GM18502 (cell line): ENCODE measurements at regions not wholly inside any gene's neighbourhood (a gene's known extent, or its start where the extent isn't known, plus 50 kb on each side); places are given as distances from the start of the nearest gene placed in this dataset.
A peak's percentile ranks its signal among the peaks of the same experiment; 100 is the strongest.
"Not testable (repeated sequence)": the region's sequence is repeated elsewhere in the genome, so short reads cannot be mapped to it uniquely, and the experiment has no call there.

Source experiments
- ATAC-seq: cut with Tn5 transposase; IDR thresholded peaks from one replicate; pipeline ENCODE4 v1.9.1; 2021; ENCODE audit warnings: mild to moderate bottlenecking; ENCODE audit not compliant: unreplicated experiment, poor library complexity

DNA sequence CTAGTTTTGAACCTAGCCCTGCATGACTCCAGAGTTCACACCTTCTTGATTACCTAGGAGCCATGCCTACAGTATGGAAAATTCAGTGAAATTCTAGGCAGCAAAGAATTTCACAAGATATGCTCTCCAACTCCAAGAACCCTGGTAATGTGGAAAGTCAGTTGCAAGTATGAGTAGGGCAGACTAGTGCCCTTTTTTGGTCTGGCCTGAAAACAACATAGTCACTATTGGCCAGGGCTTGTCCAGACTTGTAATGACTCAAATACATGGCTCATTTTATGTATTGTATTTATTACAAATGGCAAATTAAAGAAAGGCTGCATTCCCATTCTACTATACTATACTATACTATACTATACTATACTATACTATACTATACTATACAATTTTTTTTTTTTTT is 160.4 kb downstream of the ESM1 start:
- no peak for ATAC-seq

DNA sequence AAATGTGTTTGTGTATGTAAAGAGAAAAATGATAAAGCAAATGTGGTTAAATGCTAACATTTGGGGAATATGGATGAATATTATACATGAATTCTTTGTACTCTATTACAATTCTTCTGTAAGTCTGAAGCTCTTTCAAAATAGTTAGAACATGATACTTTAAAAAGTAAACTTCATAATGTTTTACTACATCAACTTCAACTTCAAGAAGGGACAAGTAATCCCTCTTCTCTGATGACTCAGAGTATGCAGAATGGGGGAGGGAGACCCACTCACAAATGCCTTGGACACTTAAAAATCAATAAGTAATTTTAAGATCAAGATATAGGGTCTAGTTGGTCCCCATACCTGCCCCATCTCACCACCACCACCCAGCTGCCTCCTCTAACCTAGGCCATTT is 162.4 kb downstream of the ESM1 start:
- ATAC-seq: no peak

DNA sequence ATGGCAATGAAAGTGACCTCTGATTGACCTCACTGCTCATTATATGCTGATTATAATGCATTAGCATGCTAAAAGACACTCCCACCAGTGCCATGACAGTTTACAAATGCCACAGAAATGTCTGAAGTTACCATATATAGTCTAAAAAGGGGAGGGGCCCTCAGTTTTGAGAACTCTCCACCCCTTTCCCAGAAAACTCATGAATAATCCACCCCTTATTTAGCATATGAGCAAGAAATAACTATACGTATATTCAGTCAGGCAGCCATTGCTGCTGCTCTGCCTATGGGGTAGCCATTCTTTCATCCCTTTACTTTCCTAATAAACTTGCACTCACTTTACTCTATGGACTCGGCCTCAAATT is 163.1 kb downstream of the ESM1 start:
- ATAC-seq: no peak

DNA sequence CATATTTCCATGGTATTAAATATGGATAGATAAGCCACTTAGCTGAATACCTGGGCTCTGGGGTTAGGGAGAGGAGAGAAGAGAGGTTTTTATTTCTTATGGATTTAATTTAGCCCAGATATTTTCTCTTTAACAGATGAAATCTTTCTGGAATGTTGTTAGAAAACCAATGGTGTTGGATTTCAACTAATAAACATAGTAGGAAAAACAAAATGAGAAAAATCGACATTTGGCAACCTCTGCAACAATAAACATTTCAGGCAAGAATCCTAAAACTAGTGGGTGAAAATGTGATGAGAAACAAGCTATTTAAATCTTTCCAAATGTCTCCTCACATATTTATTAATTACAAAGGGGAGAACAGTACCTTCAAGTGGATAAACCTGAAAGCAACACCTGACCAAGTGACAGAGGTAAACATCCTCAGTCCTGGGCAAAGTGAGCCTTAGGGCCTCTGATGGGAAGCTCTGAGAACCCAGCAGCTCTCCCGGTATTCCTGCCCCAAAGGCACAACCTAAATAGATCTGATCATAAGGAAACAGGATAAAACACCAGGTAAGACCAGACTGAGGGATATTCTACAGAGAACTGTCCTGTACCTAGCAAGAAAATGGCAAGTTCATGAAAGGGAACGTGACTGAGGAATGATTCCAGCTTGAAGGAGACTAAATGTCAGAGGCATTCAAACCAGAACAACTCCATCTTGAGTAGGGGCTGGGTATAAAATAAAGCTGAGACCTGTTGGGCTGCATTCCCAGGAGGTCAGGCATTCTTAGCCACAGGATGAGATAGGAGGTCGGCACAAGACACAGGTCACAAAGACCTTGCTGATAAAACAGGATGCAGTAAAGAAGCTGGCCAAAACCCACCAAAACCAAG is 163.7 kb downstream of the ESM1 start:
- no peak for ATAC-seq

DNA sequence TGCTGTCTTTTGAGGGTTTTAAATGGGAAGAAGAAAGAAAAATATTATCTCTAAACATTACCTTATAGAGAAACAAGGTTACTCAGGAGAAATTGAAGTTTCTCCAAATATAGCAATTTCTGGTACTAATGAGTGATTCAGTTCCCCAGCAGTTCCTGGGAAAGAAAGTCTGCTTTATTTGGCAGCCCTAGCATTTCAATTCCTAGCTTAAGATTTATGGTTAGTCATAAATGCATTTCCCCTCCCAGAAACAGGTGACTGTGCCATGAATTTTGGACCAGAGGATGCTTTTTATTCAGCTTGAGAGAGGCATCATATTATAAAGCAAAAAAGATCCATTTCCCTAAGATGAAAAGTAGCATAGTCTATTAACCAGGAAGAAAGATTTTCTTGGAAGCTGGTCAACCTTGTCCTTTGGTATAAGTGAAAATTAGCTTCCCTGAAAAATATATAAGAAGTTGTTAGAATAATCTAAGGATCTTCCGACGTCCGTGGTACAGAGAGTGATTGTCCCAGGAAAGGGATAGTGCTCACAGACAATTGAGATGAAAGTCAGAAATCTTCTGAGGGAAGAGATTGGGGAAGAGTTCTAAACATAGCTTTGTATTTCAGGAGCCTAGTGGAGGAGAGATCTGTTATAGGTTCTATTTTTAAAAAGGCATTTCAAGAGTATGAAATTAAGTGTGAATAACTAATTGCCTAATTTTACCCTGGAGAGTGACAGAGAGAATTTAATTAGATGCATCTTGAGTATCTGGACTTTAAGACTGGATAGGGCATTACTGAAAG is 164.9 kb downstream of the ESM1 start:
- ATAC-seq: no peak

DNA sequence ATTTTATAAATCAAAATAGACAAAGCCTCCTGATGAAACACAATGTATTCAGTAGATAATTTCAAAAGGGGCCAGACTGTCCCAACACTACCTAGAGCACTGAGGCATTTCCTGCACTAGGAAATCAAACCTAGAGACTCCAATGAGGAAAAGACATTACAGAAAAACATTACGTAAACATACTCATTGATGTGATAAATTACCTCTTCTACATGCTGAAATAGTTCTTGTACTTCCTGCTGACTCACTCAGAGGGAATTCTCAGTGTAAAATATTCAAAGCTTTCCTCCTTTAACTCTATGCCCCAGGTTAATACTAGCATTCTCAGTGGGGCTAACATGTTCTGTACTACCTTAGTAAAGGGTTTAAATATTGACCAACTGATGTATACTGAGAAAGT is 178.0 kb downstream of the ESM1 start:
- ATAC-seq: no peak

DNA sequence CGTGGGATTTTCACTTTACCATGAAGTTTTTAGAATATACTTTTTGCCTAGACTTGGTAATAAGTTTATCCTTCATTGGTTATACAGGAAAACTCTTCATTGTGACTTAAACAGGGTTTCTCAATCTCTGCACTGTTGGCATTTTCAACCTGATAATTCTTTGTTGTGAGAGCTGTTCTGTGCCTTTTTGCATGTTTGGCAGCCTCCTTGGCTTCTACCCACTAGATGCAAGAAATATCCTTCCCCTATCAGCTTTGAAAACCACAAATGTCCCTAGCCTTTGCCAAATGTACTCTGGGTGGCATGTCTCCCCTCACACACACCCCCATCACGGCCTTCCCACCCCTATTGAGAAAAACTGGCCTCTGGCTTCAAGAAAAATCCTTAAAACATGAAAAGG is 180.9 kb downstream of the ESM1 start:
- no peak for ATAC-seq

DNA sequence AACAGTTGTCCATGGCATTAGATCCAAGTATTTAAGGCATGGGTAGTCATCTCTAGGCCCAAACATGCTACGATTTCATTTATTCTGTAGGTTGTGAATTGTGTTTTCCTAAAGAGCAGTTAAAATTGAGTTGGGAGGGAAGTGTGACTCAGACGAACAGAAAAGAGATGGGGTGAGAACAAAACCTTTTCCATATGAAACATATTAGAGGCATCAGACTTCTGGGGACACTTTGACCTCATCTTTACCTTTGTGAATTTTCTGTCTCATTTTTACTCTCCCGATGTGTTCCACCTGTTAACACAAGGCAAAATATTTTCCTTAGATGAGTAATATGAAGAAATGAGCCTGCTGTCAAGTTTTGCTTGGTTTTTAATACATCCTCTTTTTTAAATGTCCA is 181.3 kb downstream of the ESM1 start:
- no peak for ATAC-seq

DNA sequence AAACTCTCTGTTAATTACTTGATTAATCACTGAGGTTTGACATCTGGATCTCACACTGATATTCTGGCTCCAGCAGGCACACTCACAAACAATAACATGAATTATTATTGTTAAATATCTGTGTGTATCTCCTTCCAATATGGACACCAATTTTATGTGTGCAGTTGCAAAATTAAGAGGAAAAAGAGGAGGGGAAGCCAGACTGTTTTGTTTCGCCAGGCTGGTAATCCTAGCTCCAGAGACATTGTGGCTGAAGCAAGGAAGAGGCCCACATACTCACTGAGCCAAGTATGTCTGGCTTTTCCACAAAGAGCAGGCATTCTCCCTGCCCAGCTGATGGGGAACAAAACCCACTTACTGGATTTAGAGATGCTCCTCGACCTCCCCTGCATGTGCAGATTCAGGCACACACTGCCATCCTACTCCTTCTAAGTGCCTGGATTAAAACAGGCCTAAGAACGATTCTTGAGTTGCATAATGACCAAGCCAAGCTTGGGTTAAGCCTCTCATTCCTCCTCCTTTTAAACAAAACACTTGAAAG is 181.9 kb downstream of the ESM1 start:
- ATAC-seq: no peak

DNA sequence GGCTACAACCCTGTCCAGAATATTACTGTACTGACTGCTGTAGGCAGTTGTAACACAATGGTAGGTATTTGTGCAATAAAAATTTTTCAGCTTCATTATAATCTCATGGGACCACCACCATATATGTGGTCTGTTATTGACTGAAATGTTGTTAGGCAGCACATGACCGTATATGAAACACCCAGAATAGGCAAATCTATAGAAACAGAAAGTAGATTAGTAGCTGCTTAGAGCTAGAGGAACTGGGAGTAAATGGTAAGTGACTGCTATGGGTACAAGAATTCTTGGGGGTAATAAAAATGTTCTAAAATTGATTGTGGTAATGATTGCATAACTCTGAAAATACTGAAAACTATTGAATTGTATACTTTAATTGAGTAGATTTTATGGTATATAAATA is 185.7 kb downstream of the ESM1 start:
- ATAC-seq: peak; percentile 93

DNA sequence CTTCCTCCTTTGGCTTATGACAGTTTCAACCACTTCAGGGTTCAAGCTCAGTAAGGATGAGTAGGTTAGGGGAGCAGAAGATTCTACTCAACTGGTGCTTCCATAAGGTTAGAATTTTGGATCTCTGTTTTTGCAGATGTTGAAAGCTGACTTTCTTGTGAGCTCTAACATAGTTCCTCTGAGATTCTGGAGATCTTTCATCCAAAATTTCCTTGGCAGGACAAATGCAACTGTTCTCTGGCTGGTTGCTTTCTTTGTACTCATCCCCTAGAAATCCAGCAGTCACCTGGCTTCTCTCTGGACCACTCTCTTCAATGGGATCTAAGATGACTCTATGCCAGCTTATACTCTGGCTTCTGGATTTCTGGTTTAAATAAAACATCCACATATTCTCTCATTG is 189.6 kb downstream of the ESM1 start:
- ATAC-seq: no peak

DNA sequence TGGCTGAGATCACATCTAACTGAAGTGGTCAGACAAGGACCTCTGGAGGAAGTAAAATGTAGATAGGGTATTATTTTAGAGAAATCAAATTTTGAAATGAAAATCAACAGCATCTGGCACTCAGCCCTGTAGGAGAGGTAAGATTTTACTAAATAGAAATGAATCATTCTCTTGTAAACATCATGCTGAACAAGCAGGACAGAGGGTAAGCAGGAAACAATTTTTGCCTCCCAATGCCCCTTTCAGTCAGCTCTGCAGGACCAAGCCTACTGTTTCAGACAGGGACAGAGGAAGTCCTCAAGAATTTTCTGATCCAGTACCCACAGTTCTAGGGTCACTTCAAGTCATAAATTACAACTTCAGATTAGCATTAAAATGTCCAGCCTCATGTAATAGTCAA is 190.1 kb downstream of the ESM1 start:
- ATAC-seq: no peak

DNA sequence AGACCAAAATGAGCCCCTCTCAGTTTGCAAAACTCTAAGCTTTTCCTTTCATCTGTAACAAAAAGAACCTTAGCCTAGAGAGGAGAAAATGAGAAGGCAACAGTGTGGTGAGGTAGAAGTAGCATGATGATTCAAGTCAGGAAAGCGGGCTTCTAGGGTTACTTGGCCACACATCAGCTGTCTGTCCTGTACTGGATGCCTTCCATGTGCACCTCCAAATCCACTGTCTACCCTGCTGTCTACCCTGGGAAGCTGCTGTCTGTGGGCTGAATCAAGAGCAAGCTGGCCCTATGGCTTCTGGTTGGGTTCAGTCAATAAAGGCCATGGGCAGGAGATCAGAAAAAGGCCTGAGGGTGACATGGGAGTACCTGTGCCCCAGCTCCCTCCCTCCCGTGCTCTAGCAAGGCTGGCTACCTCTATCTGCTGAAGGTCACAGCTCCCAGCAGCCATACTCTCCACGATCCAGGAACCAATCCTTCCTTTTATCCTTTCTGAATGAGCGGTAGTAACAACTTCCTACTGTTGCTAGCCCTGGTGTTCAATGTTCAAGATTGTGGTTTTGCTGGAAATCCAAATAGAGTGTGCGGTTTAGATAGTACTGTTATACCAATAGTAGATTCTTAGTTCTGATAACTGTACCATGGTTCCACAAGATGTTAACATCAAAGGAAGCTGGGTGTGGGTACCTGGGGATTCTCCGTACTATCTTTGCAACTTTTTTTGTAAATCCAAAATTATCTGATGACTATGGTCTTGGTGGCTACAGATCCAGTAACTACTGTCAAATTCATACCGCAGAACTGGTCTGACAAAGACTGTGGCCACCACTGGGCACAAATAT is 191.0 kb downstream of the ESM1 start:
- no peak for ATAC-seq

DNA sequence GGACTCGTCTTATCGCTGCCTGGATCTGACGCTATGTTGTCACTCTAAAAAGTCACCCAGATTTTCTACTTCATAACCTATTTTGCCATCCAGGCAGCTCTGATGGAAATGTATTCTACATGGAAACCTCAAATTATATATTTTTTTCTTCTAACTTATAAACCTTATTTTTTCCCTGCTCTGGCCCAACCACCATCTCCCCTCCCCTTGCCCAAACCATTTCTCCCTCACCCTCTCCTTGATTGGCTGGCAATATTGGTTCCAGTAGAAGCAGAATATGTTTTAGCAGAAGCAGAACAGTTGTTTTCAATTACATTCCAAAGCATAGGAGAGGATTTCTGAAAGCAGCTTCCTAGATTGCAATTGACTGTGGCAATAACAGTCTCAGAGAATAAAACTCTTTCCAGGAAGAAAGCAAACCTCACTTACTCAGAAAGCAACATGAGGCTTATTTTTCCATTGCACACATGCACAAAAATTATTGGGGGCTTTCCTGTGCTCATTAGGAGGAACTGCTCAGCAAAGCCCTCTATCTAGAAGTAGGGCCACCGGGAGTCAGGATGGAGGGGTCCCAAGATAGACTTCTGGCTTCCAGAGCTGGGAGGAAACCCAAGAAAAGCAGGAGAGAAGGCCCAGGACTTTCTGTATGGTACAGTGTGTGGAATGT is 191.8 kb downstream of the ESM1 start:
- ATAC-seq: no peak

DNA sequence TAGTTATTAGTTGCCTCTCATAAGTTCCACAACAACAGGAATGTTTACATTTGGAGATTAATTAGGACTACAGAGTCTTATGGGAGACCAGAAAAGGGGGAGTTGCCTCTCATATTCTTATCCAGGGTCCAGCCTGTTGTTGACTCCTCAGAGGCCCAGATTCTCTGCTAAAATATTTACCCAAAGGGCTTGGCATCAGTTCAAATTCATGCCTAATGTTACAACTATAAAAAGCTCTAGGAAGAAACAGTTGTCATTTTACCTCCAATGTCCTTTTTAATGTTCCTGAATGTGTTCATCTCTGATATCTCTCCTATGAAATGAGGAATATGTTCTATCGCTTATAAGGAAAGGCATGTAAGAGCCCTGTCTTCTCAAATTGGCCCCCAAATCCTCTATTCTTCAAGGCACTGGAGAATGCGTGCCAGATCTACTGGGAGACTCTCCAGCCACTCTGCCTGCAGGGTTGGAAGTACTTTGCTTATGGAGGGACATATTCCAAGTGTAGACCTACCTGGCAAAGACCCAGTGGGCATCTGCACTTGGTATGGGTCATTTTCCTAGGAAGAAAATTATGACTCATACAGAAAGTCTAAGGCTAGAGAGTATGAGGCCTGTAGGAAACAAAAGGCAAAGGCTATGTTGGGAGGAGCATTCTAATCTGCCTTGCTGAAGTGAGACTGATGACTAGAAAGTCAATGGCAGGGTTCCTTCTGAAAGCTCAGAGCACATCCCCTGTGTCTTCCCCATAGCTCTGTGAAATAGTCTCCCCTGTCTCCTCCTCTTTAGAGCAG is 192.6 kb downstream of the ESM1 start:
- ATAC-seq: no peak

DNA sequence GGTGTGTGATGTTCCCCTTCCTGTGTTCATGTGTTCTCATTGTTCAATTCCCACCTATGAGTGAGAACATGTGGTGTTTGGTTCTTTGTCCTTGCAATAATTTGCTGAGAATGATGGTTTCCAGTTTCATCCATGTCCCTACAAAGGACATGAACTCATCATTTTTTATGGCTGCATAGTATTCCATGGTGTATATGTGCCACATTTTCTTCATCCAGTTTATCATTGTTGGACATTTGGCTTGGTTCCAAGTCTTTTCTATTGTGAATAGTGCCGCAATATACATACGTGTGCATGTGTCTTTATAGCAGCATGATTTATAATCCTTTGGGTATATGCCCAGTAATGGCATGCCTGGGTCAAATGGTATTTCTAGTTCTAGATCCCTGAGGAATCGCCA is 197.5 kb downstream of the ESM1 start:
- ATAC-seq: not testable (repeated sequence)

DNA sequence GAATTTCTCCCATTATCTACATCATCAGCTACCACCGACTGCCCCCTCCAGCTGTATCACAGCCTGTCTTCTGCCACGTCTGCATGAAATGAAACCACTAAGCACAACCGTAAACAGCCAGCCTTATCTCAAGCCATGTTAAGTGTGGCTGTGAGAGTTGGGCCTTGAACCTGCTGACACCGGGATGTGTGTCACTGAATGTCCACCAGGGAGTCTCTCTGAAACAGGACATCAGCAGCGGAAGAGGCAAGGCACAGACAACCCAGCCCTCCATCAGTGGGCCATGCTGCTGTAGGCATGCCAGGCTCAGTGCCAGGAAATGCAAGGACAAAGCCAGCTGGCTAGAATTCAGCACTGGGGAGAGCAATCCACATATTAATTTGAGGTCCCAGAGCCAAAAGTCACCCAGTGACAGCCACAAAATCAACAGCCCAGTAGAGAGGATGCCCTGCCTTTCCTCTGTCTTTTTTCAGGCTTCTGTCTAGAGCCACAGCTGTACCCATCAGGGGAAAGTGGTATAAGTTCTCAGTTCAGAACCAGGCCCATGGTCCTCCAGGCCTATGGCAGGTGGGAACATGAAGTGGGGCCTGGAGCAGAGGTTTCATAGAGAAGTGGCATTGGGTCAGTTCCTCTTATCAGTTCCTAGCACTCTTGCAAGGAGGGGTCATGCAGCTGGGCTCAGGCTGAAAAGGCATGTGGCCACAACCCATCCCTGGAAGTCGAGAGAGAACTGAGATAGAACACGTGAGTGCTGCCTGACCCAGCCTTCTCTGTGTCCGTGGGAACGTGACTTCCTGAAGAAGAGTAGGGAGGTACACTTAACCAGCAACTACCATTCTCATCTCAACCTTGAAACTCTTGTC is 199.4 kb downstream of the ESM1 start:
- ATAC-seq: peak; percentile 95

DNA sequence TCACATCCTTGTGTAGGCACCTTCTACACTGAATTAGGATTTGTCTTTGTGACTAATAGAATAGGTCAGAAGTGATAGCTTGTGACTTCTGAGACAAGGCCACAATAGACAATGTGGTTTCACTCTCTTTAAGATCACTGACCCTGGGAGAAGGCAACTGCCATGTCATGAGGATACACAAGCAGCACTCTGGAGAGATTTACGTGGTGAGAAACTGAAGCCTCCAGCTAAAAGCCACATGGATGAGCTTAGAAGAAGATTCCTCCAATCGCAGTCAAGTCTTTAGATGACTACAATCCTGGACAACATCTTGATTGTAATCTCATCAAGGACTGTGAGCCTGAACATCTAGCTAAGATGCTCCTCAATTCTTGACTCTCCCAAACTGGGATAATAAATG is 206.6 kb downstream of the ESM1 start:
- ATAC-seq: no peak
